K562 (cell line): ENCODE measurements at regions not wholly inside any gene's neighbourhood (a gene's known extent, or its start where the extent isn't known, plus 50 kb on each side); places are given as distances from the start of the nearest gene placed in this dataset.

Experiments used
- ATAC-seq: fragments of 200-7000 bp; cut with Tn5 transposase; 3 replicates; pipeline ENCODE4 v1.9.1; 2020; ENCODE audit warnings: moderate library complexity
- BruUV-seq: library from RNA; stranded (reverse); fragments of 400-500 nt; replicated peaks from 2 replicates; lab custom pipeline; 2021; lab: Mats Ljungman, UMichigan
- CTCF ChIA-PET: fragments of 300-600 bp; formaldehyde crosslinking; extraction: SDS; loops from one replicate; lab custom pipeline; 2021; ENCODE audit warnings: low intra/inter-chr PET ratio; lab: Yijun Ruan, JAX
- POLR2A ChIA-PET: fragments of 300-600, 350-650 bp; sonication (Branson Sonifier 250); formaldehyde crosslinking; extraction: SDS; loops from one replicate; lab custom pipeline; 2021; ENCODE audit warnings: antibody characterized with exemption, inconsistent platforms; lab: Yijun Ruan, JAX
- DNase-seq, 4 experiments: peaks; one replicate each; pipeline versions ENCODE4 v3.0.0 to v3.0.0-alpha.2; 2011 to 2018; ENCODE audit warnings: low spot score in 3 of 4, mixed read lengths in 3 of 4; ENCODE audit errors: extremely low read depth in 1 of 4
- FAIRE-seq: peaks from 2 replicates; lab custom pipeline; 2011; peaks lifted over from hg19 to GRCh38; lab: Jason Lieb, UNC
- H2AFZ ChIP-seq: 2 replicates; pipeline ENCODE4 v1.6.0; 2011; ENCODE audit warnings: low read depth, low read length, control low read depth, inconsistent platforms
- H3K27ac ChIP-seq: fragments of 200-600 bp; 3 replicates; pipeline ENCODE4 v1.8.0; 2011; ENCODE audit warnings: low read depth, mild to moderate bottlenecking, control low read depth, inconsistent platforms, low read length, moderate library complexity, mixed read lengths; ENCODE audit errors: extremely low read depth
- H3K27me3 ChIP-seq, 2 experiments: fragments of 300-600 bp in 1 of 2; 2 replicates in 1 of 2; 3 replicates in 1 of 2; pipeline versions ENCODE4 v1.6.0 to v1.8.0; 2011; ENCODE audit warnings: inconsistent platforms in 2 of 2, low read length in 2 of 2, mild to moderate bottlenecking in 1 of 2, mixed read lengths in 1 of 2, moderate library complexity in 1 of 2; ENCODE audit not compliant: control insufficient read depth in 2 of 2, insufficient read depth in 2 of 2
- H3K36me3 ChIP-seq: fragments of 300-600 bp; 3 replicates; pipeline ENCODE4 v1.8.0; 2011; ENCODE audit warnings: mild to moderate bottlenecking, low read length, inconsistent platforms; ENCODE audit not compliant: control insufficient read depth, insufficient read depth
- H3K4me1 ChIP-seq, 2 experiments: fragments of 200-600 bp in 1 of 2; replicated peaks in 1 of 2; 2 replicates in 1 of 2; 3 replicates in 1 of 2; pipeline versions ENCODE4 v1.5.1 to v1.8.0; 2011; ENCODE audit warnings: inconsistent platforms in 2 of 2, low read length in 2 of 2, mild to moderate bottlenecking in 1 of 2, mixed read lengths in 1 of 2, moderate library complexity in 1 of 2; ENCODE audit not compliant: control insufficient read depth in 2 of 2, insufficient read depth in 2 of 2
- H3K4me2 ChIP-seq: 2 replicates; pipeline ENCODE4 v1.6.1; 2011; ENCODE audit warnings: low read length, control low read depth, inconsistent platforms, mixed read lengths; ENCODE audit not compliant: insufficient read depth
- H3K4me3 ChIP-seq: fragments of 200-600 bp; sonication (generic), shearing (Covaris generic); 2 replicates; pipeline ENCODE4 v1.5.1; 2016; ENCODE audit warnings: control low read depth, inconsistent platforms
- H3K79me2 ChIP-seq: fragments of 200-600 bp; 3 replicates; pipeline ENCODE4 v1.8.0; 2011; ENCODE audit warnings: low read length, inconsistent platforms; ENCODE audit not compliant: control insufficient read depth, insufficient read depth
- H3K9ac ChIP-seq, 2 experiments: 2 replicates each; pipeline versions ENCODE4 v1.6.0 to v1.6.1; 2011; ENCODE audit warnings: low read depth in 2 of 2, low read length in 2 of 2, control low read depth in 1 of 2, inconsistent platforms in 1 of 2, mild to moderate bottlenecking in 1 of 2, mixed read lengths in 1 of 2; ENCODE audit not compliant: insufficient read depth in 1 of 2
- H3K9me1 ChIP-seq: one replicate; pipeline ENCODE4 v1.6.0; 2011; ENCODE audit warnings: inconsistent platforms, mild to moderate bottlenecking, low read length, moderate library complexity; ENCODE audit not compliant: control insufficient read depth, insufficient read depth
- H3K9me3 ChIP-seq: replicated peaks from 2 replicates; pipeline ENCODE4 v1.5.1; 2011; ENCODE audit warnings: low read depth, low read length, inconsistent platforms; ENCODE audit not compliant: control insufficient read depth, insufficient read depth
- H4K20me1 ChIP-seq: replicated peaks from 2 replicates; pipeline ENCODE4 v1.6.1; 2011; ENCODE audit warnings: low read length, inconsistent platforms, mixed read lengths; ENCODE audit not compliant: control insufficient read depth, insufficient read depth
- FOXK2 ChIP-seq, 2 experiments: fragments of 450-650 bp; IDR thresholded peaks in 1 of 2; conservative IDR thresholded peaks in 1 of 2; 2 replicates each; pipeline ENCODE4 v1.6.1; 2016; ENCODE audit warnings: low read depth in 2 of 2, mild to moderate bottlenecking in 1 of 2
- ILK ChIP-seq: fragments of 450-650 bp; IDR thresholded peaks from 2 replicates; pipeline ENCODE4 v1.6.1; 2016; ENCODE audit warnings: missing genetic modification characterization, low read depth, mild to moderate bottlenecking, missing compliant biosample characterization, moderate library complexity, borderline replicate concordance
- MEF2A ChIP-seq: IDR thresholded peaks from 2 replicates; pipeline ENCODE4 v1.6.1; 2011; ENCODE audit warnings: low read depth, mild to moderate bottlenecking, low read length, moderate library complexity; ENCODE audit not compliant: control insufficient read depth
- PTBP1 ChIP-seq: fragments of 200-400 bp; formaldehyde crosslinking; IDR thresholded peaks from 2 replicates; pipeline ENCODE4 v1.6.1; 2017; ENCODE audit warnings: low read depth, low read length
- SIN3A ChIP-seq, 2 experiments: fragments of 150-350 bp in 1 of 2; IDR thresholded peaks; 2 replicates each; pipeline ENCODE4 v1.6.1; 2011 to 2016; ENCODE audit warnings: borderline replicate concordance in 2 of 2, low read depth in 2 of 2, low read length in 2 of 2, mild to moderate bottlenecking in 2 of 2, moderate library complexity in 2 of 2; ENCODE audit not compliant: control insufficient read depth in 1 of 2
- ZBTB17 ChIP-seq: fragments of 450-650 bp; formaldehyde crosslinking; IDR thresholded peaks from 2 replicates; pipeline ENCODE4 v1.4.0; 2020; ENCODE audit warnings: mild to moderate bottlenecking
- ZNF75A ChIP-seq: fragments of 450-650 bp; formaldehyde crosslinking; IDR thresholded peaks from 2 replicates; pipeline ENCODE4 v1.4.0; 2020; ENCODE audit warnings: mild to moderate bottlenecking
- WGBS: fragments of 100-300 bp; shearing (Covaris generic); methylation state at CpG from one replicate; pipeline ENCODE4 v1.1.6; 2016; ENCODE audit warnings: low coverage, mixed read lengths; ENCODE audit not compliant: insufficient coverage; ENCODE audit errors: missing lambda C conversion rate; 5-methylcytosine and 5-hydroxymethylcytosine counted together
- in situ Hi-C: fragments of 300-500 bp; cut with MboI; formaldehyde crosslinking; loops from 4 replicates; pipeline ENCODE4 v1.15.0; 2018; ENCODE audit warnings: inconsistent platforms, mixed read lengths
- intact Hi-C: fragments of 100-400 bp; cut with micrococcal nuclease; formaldehyde crosslinking; loops from 2 replicates; pipeline ENCODE4 v1.14.2; 2022
- TF ChIP-seq, protein P1 (sequence below): fragments of 450-650 bp; IDR thresholded peaks from 2 replicates; pipeline ENCODE4 v1.6.1; 2018; ENCODE audit not compliant: partially characterized antibody
- TF ChIP-seq, protein P2 (sequence below): fragments of 450-650 bp; IDR thresholded peaks from 2 replicates; pipeline ENCODE4 v1.6.1; 2016; ENCODE audit warnings: missing biosample characterization, missing genetic modification characterization

DNA sequence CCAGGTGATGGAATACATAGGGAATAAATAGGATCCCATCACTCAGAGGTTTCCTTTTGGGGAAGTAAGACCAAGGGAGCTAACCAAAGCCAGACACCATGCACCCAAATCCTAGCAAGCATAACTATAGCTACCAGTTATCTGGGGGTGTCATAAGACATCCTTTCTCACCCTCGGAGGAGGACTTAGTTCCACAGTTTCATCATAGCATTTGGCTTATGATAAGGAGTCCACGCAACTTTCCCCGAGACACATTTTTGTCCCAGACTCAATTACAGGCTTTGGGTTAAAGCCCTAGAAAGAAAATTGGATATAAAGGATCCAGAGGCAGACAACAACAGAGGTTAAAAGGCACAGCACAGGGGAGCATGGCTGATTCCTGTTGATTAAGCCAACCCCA is 442.9 kb downstream of the HTR7 start:
- TF ChIP-seq, protein P1, sequence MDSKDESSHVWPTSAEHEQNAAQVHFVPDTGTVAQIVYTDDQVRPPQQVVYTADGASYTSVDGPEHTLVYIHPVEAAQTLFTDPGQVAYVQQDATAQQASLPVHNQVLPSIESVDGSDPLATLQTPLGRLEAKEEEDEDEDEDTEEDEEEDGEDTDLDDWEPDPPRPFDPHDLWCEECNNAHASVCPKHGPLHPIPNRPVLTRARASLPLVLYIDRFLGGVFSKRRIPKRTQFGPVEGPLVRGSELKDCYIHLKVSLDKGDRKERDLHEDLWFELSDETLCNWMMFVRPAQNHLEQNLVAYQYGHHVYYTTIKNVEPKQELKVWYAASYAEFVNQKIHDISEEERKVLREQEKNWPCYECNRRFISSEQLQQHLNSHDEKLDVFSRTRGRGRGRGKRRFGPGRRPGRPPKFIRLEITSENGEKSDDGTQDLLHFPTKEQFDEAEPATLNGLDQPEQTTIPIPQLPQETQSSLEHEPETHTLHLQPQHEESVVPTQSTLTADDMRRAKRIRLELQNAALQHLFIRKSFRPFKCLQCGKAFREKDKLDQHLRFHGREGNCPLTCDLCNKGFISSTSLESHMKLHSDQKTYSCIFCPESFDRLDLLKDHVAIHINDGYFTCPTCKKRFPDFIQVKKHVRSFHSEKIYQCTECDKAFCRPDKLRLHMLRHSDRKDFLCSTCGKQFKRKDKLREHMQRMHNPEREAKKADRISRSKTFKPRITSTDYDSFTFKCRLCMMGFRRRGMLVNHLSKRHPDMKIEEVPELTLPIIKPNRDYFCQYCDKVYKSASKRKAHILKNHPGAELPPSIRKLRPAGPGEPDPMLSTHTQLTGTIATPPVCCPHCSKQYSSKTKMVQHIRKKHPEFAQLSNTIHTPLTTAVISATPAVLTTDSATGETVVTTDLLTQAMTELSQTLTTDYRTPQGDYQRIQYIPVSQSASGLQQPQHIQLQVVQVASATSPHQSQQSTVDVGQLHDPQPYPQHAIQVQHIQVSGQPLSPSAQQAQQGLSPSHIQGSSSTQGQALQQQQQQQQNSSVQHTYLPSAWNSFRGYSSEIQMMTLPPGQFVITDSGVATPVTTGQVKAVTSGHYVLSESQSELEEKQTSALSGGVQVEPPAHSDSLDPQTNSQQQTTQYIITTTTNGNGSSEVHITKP: no peak
- TF ChIP-seq ILK (no peak), ZNF75A (CRISPR knock-in tag) (no peak), PTBP1 (no peak), ZBTB17 (no peak), FOXK2 (conservative IDR thresholded peaks at IDR 0.05 in 1 of 2, IDR thresholded peaks at IDR 0.05 in 1 of 2; ENCODE audit: low read depth in 2 of 2) (no peak), SIN3A (IDR thresholded peaks at IDR 0.05; ENCODE audit: borderline replicate concordance in 2 of 2, control insufficient read depth in 1 of 2, low read depth in 2 of 2, low read length in 2 of 2) (no peak), MEF2A (no peak)
- TF ChIP-seq, protein P2, sequence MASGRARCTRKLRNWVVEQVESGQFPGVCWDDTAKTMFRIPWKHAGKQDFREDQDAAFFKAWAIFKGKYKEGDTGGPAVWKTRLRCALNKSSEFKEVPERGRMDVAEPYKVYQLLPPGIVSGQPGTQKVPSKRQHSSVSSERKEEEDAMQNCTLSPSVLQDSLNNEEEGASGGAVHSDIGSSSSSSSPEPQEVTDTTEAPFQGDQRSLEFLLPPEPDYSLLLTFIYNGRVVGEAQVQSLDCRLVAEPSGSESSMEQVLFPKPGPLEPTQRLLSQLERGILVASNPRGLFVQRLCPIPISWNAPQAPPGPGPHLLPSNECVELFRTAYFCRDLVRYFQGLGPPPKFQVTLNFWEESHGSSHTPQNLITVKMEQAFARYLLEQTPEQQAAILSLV: no peak
- Histone ChIP-seq H3K4me2 (no peak overlapping the region), H3K9me3 (no peaks in the 10 kb centered on the region), H4K20me1 (no peaks in the 10 kb centered on the region), H3K9ac (no peak overlapping the region), H3K36me3 (no peaks in the 10 kb centered on the region), H3K4me3 (no peak overlapping the region), H2AFZ (no peak overlapping the region), H3K9me1 (no peaks in the 10 kb centered on the region), H3K27ac (no peak overlapping the region), H3K79me2 (no peaks in the 10 kb centered on the region), H3K27me3 (no peaks in the 10 kb centered on the region), H3K4me1 (no peaks in the 10 kb centered on the region)
- ChIA-PET CTCF (no interaction called here), POLR2A (no interaction called here)
- intact Hi-C loops: no loop called here
- in situ Hi-C loops: no loop called here
- FAIRE-seq (no peak), DNase-seq (no peak), ATAC-seq (no peak)
- 0% methylated on average over 3 of the region's 3 CpGs for WGBS
- BruUV-seq: no TSS peak
